ENCODE measurements at regions not wholly inside any gene's neighbourhood (a gene's known extent, or its start where the extent isn't known, plus 50 kb on each side); places are given as distances from the start of the nearest gene placed in this dataset.

- TF ChIP-seq POLR2A (IDR thresholded peaks at IDR 0.05), result no peak
- Histone ChIP-seq H3K27ac (no peak overlapping the region), H3K9me3 (no peaks in the 10 kb centered on the region), H3K4me3 (replicated peaks in 1 of 3) (no peak overlapping the region), H3K27me3 (no peaks in the 10 kb centered on the region), H3K4me1 (no peaks in the 10 kb centered on the region), H3K36me3 (no peaks in the 10 kb centered on the region)
- 63 to 68% methylated on average over 7 of the region's 7 CpGs for WGBS, 2 donors
- no peak for DNase-seq
- intact Hi-C loops (cut with DNase I), result no loop called here
Observed at GRCh38 chr7:24417526-24418120, 133.6 kb downstream of the NPY start.

GRCh38 chr7:24419077-24419476 lies 135.1 kb downstream of the NPY start:
- no peak overlapping the region for H3K4me3 ChIP-seq (replicated peaks in 1 of 3)
- H3K9me3 ChIP-seq, result no peaks in the 10 kb centered on the region
- no peaks in the 10 kb centered on the region for H3K4me1 ChIP-seq
- no peak overlapping the region for H3K27ac ChIP-seq
- WGBS, 2 donors, result 89 to 90% methylated on average over 2 of the region's 2 CpGs
- H3K27me3 ChIP-seq, result no peaks in the 10 kb centered on the region
- TF ChIP-seq POLR2A (IDR thresholded peaks at IDR 0.05), result no peak
- TF ChIP-seq CTCF (IDR thresholded peaks at IDR 0.05), result no peak
- no peaks in the 10 kb centered on the region for H3K36me3 ChIP-seq
- no peak for DNase-seq
- intact Hi-C loops (cut with DNase I), result no loop called here

GRCh38 chr7:24419511-24419910 lies 135.5 kb downstream of the NPY start:
- Histone ChIP-seq H3K4me1 (no peaks in the 10 kb centered on the region), H3K9me3 (no peaks in the 10 kb centered on the region), H3K36me3 (no peaks in the 10 kb centered on the region), H3K27me3 (no peaks in the 10 kb centered on the region), H3K4me3 (replicated peaks in 1 of 3) (no peak overlapping the region), H3K27ac (no peak overlapping the region)
- TF ChIP-seq CTCF (IDR thresholded peaks at IDR 0.05) (no peak), POLR2A (IDR thresholded peaks at IDR 0.05) (no peak)
- intact Hi-C loops (cut with DNase I), result no loop called here
- DNase-seq, result no peak

- no peak overlapping the region for H3K27ac ChIP-seq
- H3K4me1 ChIP-seq, result no peaks in the 10 kb centered on the region
- no peaks in the 10 kb centered on the region for H3K27me3 ChIP-seq
- WGBS, 2 donors, result 64 to 65% methylated on average over 4 of the region's 4 CpGs
- no peak overlapping the region for H3K4me3 ChIP-seq (replicated peaks in 1 of 3)
- intact Hi-C loops (cut with DNase I), result no loop called here
- DNase-seq, result no peak
- H3K9me3 ChIP-seq, result no peaks in the 10 kb centered on the region
- H3K36me3 ChIP-seq, result no peaks in the 10 kb centered on the region
- no peak for TF ChIP-seq CTCF (IDR thresholded peaks at IDR 0.05)
- no peak for TF ChIP-seq POLR2A (IDR thresholded peaks at IDR 0.05)
Observed at GRCh38 chr7:24422441-24423010, 138.5 kb downstream of the NPY start.

GRCh38 chr7:24425664-24426063 lies 141.7 kb downstream of the NPY start:
- H3K27ac ChIP-seq, result no peak overlapping the region
- H3K27me3 ChIP-seq, result no peaks in the 10 kb centered on the region
- no peaks in the 10 kb centered on the region for H3K4me1 ChIP-seq
- DNase-seq, result no peak
- H3K36me3 ChIP-seq, result no peaks in the 10 kb centered on the region
- no peak overlapping the region for H3K4me3 ChIP-seq (replicated peaks in 1 of 3)
- WGBS, 2 donors, result 82 to 84% methylated on average over 5 of the region's 5 CpGs
- intact Hi-C loops (cut with DNase I), result no loop called here
- no peaks in the 10 kb centered on the region for H3K9me3 ChIP-seq
- TF ChIP-seq CTCF (IDR thresholded peaks at IDR 0.05) (no peak), POLR2A (IDR thresholded peaks at IDR 0.05) (no peak)

Measured in thyroid gland (tissue), 4 donors.